Breast epithelium (tissue), 3 donors: ENCODE measurements at regions not wholly inside any gene's neighbourhood (a gene's known extent, or its start where the extent isn't known, plus 50 kb on each side); places are given as distances from the start of the nearest gene placed in this dataset.

Source experiments
- CTCF ChIP-seq, 3 donors: fragments of 450-650 bp; IDR thresholded peaks; one replicate each; pipeline ENCODE4 v1.5.1; 2016 to 2017; ENCODE audit warnings: antibody characterized with exemption in 3 of 3, mild to moderate bottlenecking in 3 of 3, moderate library complexity in 3 of 3
- POLR2AphosphoS5 ChIP-seq, 3 donors: sonication (generic); formaldehyde crosslinking; IDR thresholded peaks; one replicate each; pipeline ENCODE4 v1.6.1; 2017; ENCODE audit warnings: antibody characterized with exemption in 3 of 3

GRCh38 chr3:72414481-72415016 lies 433.7 kb downstream of the SHQ1 start:
- TF ChIP-seq CTCF (IDR thresholded peaks at IDR 0.05), result no peak
- TF ChIP-seq POLR2AphosphoS5 (IDR thresholded peaks at IDR 0.05), result no peak
